HG03066 (cell line): ENCODE measurements at regions not wholly inside any gene's neighbourhood (a gene's known extent, or its start where the extent isn't known, plus 50 kb on each side); places are given as distances from the start of the nearest gene placed in this dataset.
"Not testable (repeated sequence)": the region's sequence is repeated elsewhere in the genome, so short reads cannot be mapped to it uniquely, and the experiment has no call there.

Experiments used
- ATAC-seq: cut with Tn5 transposase; IDR thresholded peaks from one replicate; pipeline ENCODE4 v1.9.1; 2021; ENCODE audit warnings: low read depth; ENCODE audit not compliant: unreplicated experiment

DNA sequence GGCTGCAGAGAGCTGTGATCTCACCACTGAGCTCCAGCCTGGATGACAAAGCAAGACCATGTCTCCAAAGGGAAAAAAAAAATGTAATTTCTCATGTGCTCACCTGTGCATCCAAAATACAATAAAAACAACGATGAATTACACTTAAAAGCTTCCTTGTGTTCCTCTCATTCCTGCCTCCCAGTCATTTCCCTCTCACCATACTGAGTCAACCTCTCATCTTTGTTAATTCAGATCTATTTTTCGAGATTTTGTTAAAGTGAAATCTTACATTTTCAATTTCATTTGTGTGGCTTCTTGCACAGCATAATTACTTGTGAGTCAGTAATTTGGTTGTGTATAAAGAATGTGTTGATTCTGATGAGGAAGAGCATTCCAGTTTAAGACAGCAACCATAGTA lies 1203.2 kb downstream of the TMEM121 start:
- ATAC-seq = no peak

DNA sequence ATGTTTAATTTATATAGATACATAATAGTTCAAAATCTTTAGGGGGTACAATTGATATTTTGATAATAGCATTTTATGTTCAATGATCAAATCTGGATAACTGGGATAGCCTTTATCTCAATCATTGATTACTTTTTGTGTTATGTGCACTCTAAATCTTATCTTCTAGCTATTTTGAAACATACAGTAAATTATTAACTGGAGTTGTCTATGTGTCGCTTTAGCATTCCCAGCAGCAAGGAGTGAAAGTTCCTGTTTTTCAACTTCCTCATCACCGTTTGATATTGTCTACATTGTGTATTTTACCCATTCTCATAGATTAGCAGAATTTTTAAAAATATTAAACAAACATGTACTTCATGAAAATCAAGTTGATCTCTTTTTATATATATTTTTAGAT lies 1207.4 kb downstream of the TMEM121 start:
- ATAC-seq = no peak

DNA sequence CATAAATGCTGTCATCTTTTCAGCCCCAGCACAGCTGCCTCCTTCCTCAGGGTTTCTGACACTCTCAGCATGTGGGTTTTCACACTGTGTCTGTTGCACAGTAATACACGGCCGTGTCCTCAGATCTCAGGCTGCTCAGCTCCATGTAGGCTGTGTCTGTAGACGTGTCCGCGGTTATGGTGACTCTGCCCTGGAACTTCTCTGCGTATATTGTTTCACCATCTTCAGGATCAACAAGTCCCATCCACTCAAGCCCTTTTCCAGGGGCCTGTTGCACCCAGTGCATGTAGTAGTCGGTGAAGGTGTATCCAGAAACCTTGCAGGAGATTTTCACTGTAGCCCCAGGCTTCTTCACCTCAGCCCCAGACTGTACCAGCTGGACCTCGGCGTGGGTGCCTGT lies 1210.6 kb downstream of the TMEM121 start:
- ATAC-seq = no peak

DNA sequence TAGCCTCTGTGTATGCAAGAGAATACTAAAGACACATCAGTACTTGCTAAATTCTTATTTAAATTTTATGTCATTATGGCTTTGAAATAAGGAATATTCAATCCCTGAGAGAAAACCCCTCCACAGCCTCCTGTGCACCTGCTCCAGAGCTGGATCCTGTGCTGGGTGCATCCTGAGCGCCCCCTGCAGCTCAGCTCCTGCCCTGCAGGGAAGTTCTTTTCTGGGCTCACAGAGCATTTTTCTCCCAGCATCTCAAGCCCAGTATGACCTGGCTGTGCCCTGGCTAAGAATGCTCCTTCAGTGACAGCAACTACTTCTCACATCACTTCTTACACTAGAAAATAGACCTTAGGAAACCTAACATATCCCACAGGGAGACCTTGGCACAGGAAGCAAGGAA lies 1211.7 kb downstream of the TMEM121 start:
- ATAC-seq = no peak

DNA sequence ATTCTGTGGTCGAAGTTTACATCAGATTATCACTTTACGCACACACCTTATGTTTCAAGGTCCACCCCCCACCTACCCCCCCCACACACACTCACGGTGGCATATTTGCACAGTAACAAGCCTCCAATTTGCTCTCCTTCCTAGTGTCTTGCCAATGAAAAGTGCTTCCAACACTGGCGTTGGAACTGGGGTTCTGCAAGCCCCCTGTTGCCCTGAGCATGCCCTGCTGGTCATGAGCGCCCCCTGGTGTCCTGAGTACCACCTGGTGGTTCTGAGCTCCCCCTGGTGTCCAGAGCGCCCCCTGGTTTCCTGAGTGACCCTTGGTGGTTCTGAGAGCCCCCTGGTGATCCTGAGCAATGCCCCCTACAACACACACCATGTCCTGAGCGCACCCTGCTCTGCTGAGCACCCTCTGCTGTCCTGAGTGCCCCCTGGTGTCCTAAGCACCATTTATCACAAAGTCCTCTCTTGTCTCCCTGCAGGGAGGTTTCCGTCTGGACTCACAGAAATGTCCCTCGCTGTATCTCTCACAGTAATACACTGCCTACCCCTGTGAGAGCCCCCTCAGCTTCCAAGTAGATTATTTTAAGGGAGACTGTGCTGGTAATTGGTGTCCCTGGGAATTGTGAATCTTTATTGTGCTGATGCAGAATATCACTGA lies 1212.3 kb downstream of the TMEM121 start:
- ATAC-seq = not testable (repeated sequence)

DNA sequence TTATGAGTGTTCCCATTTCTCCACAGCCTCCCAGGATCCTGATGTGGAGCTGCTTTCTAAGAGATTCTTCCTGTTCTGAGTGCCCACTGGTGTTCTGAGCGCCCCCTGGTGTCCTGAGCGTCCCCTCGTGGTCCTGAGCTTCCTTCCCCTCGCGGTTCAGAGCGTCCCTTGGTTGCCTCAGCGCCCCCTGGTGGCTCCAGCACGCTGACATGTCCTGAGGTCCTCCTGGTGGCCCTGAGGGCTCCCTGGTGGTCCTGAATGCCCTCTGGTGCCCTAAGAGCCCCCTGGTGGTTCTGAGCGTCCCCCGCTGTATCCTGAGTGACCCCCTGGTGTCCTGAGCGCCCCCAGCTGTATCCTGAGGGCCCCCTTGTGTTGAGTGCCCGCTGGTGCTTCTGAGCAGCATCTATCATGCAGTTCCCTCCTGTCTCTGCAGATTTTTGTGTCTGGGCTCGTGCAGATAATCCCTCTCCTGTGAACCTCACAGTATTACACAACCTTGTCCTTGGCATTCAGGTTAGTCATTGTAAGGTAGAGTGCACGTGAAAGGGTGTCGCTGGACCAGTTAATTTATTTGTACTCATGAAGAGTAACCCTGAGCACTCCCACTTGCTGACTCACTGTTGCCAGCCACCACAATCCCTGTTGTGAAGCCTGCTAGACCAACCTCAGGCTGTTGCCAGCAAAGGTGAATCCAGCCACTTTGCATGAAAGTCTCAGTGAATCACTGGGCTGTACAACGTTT lies 1214.9 kb downstream of the TMEM121 start:
- ATAC-seq = peak; percentile 49

DNA sequence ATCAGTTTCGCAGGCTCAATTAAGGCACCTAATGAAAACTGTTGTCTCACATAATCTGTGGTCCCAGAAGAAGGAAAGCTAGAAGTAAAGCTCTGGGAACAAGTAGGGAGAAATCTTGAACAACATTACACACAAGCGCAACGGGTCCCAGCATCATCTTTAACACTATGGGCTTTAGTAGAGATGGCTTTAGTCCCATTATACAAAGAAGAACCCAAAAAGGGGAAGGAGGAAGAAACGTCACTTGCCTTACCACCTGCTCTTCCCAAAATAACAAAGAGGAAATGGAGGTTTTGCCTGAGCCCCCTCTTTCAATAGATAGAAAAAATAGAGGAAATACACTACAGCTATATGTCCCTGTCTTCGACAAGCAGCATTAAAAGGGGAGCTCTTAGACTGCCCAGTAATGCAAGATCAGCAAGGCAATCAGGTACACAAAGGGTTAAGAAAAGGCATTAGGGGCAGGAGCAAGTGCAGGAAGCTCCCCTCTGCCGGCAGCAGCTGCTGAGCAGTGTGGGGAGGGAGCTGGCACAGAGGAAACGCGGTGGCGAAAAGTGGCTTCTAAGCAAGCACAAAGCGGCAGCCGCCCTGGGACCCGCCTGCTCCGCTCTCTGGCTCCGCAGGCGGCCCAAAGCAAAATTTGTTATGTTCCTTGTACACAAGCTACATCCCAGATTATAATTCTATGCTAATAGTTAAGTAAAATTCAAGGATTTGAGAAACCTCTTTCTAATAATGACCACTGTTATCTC lies 1218.8 kb downstream of the TMEM121 start:
- ATAC-seq = not testable (repeated sequence)

DNA sequence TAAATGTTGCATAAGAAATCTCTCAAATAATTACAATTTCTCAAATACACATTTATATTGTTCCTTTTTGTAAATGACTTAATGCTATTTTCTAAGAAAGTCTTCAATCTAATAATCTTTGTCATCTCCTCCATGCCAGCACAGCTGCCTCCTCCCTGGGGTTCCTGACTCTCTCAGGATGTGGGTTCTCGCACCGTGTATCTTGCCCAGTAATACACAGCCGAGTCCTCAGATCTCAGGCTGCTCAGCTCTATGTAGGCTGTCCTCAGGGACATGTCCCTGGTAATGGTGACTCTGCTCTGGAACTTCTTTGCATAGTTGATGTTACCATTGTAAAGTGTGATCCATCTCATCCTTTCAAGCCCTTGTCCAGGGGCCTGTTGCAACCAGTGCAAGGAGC lies 1223.7 kb downstream of the TMEM121 start:
- ATAC-seq = not testable (repeated sequence)

DNA sequence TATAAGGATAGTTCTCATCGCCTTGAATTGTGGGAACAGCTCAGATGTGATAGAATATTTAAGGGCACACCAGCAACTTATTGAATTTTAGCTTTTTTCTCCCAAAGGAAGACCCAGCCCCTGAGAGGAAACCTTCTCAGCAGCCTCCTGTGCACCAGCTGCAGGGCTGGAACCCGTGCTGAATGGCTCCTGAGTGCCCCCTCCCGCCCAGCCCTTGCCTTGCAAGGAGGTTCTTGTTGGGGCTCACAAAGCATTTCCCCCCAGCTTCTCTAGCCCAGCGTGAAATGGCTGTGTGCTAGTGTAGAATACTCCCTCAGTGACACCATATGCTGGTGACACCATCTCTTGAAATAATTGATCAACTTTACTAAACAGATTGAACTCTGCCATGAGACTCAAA lies 1227.4 kb downstream of the TMEM121 start:
- not testable (repeated sequence) for ATAC-seq

DNA sequence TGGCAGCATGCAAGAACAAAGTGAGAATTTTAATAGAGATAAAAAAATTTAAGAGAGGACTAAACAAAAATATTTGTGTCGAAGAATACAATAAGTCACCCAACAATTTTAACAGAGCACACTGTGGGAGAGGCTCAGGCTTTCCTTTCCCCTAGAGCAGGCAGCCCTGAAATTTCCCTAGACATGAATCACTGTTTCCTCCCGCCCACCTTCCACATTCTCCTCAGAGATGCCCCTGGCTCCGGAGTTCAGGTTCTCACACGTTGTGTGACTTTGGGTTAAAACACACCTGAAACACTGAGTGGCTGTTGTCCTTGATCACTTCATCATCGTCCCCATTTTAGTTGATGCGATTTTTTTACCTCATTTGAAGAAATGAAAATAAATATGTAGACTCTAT lies 1231.1 kb downstream of the TMEM121 start:
- not testable (repeated sequence) for ATAC-seq

DNA sequence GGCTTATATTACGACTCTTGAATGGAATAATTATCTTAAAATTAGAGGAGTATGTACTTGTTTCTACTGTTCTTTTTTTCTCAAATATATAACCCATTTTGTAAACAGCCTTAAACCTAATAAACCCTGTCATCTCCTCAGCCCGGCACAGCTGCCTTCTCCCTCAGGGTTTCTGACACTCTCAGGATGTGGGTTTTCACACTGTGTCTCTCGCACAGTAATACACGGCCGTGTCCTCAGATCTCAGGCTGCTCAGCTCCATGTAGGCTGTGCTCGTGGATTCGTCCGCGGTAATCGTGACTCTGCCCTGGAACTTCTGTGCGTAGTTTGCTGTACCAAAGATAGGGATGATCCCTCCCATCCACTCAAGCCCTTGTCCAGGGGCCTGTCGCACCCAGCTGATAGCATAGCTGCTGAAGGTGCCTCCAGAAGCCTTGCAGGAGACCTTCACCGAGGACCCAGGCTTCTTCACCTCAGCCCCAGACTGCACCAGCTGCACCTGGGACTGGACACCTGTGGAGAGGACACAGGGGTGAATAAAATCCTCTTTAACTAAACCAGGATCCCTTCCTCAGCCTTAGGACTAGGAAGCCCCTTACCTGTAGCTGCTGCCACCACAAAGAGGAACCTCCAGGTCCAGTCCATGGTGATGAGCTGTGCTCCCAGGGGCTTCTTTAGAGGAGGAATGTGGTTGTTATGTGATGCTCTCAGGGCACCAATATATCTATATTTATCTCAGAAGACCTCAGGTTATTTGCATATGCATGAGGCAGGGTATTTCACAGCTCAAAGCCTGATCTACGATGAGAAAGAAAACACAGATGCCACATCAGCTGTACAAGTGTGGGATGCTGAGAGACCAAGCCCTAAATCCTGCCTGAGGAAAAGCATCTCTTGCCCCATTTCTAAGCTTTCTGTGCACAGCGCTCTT lies 1235.8 kb downstream of the TMEM121 start:
- not testable (repeated sequence) for ATAC-seq

DNA sequence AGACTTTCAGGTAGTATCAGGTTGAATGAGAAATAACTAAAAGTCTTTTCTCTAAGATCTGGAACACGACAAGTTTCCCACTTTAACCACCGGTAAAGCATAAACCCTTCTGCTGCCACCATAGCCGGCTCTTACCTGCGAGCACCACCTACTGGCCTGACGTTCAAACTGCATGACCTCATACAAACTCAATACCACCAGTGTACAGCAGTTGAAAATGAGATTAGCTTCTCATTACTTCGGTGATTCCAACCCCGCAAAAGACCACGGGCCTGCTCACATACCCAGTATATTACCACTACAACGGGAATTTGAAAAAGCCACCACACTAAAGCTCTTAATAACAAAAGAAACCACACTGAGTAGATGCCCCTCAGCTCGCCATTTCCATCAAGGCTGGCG lies 1238.6 kb downstream of the TMEM121 start:
- ATAC-seq = not testable (repeated sequence)

DNA sequence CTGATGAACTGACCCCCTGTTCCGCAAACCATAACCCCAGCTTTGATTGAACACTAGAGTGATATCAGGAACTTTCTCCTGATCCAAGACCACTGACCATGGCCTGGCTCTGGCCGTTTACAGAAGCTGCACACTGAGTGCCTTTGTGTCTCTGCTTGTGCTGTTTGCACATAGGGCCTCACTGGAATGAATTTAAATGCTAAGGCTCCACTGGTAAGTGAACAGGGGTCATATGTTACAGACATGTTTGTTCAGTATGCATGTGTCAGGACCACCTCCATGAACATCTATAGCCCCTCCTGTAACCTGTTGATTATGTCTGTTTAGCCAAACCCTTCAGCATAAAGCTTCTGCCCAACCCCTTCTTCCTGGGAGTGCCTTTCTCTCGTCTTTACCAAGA lies 1239.8 kb downstream of the TMEM121 start:
- ATAC-seq = no peak

DNA sequence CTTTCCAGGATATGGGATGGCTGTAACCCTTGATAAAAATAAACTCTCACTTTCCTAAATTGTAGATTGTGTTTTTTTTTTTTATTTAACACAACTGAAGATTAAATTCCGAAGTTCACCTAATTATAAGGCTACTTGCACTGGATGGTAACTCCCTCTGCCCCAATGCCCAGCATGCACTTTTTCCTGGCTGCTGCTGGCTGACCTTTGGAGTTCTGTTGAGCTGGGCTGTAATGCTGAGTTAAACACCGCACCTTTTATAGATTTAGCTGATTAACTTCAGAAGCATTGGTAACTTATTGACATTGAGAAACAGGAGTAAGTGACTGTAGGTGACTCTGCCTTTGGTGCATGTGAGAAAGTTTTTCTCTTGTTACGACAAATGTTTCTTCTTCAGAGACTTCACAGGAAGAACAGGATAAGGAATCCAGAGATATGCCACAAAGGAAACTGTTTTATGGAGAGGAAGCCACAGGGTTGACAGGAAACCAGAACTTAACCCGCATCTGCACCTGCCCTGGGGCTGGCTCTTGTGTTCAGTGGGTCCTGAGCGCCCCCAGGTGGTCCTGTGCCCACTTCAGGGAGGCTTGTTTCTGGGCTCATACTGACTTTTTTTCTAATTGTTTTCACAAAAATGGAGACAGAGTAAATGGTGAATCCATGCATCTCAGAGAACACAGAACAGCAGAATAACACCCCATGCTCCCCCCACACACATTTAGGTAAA lies 1240.3 kb downstream of the TMEM121 start:
- ATAC-seq = not testable (repeated sequence)

DNA sequence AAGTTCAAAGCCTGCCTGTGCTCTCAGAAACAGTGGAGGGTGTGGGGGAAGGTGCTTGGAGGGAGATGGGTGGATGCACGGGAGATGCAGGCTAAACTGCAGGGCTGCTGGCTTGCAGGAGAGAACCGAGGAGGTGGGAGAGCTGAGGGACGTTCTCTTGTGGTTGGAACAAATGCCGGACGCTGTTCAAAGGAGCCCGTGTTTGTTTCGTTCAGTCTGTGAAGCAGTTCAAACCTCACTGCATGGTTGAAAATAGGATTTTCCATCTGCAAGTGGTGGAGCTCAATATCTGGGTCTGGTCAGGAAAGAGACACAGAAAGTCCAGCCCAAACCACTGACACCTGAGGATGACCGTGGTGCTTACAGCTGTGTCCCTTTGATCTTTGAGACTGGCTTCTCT lies 1241.8 kb downstream of the TMEM121 start:
- not testable (repeated sequence) for ATAC-seq

DNA sequence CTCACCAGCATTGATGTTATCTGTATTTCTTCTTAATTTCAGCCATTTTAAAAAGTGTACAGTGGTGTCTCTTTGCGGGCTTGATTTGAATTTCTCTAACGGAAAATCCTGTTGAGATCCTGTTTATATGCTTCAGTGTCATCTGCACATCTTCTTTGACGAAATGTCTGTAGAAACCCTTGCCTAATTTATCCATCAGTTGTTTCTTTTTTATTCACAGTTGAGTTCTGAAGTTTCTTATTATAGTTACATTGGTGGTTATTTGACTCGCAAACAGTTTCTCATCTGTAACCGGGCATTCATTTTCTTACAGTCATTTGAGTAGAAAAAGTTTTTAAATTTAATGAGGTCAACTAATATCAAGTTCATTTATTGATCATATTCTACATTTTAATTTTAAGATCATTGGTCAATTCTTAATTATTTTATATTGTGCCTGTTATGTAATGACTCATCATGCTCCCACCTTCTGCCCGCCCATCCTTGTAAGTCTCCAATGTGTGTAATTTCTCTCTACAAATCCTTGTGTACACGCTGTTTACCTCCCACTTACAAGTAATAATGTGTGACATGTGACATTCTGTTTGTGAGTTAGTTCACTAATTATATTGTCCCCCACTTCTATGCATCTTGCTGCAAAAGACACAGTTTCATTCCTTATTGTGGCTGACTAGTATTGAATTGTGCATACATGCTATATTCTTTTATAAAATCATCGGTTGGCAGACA lies 1242.8 kb downstream of the TMEM121 start:
- ATAC-seq = not testable (repeated sequence)

DNA sequence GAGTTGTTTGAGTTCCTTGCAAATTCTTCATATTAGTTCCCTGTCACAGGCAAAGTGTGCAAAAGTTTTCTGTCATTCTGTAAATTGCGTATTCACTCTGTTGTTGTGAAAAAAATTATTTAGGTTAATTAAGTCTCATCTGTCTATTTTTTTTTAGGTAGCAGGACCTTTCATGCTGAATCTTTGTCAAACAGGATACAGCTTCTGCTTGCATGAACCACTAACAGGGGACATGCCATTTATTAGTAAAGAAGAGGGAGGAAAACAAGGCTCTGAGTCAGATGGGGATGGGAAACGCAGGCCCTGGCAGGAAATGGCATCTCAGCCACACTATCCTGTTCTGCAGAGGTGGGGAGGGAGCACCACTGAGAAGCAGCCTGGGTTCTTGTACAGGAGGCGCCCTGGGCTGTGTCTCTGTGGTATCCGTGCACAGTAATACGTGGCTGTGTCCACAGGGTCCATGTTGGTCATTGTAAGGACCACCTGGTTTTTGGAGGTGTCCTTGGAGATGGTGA lies 1243.8 kb downstream of the TMEM121 start:
- not testable (repeated sequence) for ATAC-seq

DNA sequence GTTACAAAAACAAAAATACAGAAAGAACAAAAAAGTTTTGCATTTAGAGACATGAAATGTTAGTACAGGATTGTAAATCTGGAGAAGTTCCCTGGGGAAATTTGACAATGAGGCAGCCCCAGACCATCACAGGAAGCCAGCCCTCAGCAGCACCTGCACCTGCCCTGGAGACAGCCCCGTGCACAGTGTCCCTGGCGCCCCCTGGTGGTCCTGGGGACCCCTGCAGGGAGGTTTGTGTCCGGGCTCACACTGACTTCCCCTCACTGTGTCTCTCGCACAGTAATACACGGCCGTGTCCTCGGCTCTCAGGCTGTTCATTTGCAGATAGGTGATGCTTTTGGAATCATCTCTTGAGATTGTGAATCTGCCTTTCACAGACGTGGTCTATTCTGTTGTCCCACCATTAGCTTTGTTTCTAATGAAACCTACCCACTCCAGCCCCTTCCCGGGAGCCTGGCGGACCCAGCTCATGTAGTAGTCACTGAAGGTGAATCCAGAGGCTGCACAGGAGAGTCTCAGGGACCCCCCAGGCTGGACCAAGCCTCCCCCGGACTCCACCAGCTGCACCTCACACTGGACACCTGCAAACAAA lies 1248.6 kb downstream of the TMEM121 start:
- ATAC-seq = not testable (repeated sequence)
